ENCODE measurements at regions not wholly inside any gene's neighbourhood (a gene's known extent, or its start where the extent isn't known, plus 50 kb on each side); places are given as distances from the start of the nearest gene placed in this dataset.
"Not testable (repeated sequence)": the region's sequence is repeated elsewhere in the genome, so short reads cannot be mapped to it uniquely, and the experiment has no call there.

- DNase-seq (ENCODE audit: low read depth, low spot score), result no peak
Observed at GRCh38 chr2:101610750-101611315, 86.7 kb upstream of the MAP4K4 start.

GRCh38 chr2:101609433-101609832, 88.1 kb upstream of the MAP4K4 start:
- DNase-seq (ENCODE audit: low read depth, low spot score), result peak; percentile 62

- DNase-seq (ENCODE audit: low read depth, low spot score), result peak; percentile 33
Observed at GRCh38 chr2:101608408-101609310, 88.8 kb upstream of the MAP4K4 start.

- DNase-seq (ENCODE audit: low read depth, low spot score), result no peak
Observed at GRCh38 chr2:101597347-101597944, 100.1 kb upstream of the MAP4K4 start.

- DNase-seq (ENCODE audit: low read depth, low spot score), result no peak
Observed at GRCh38 chr2:101596333-101596732, 101.2 kb upstream of the MAP4K4 start.

GRCh38 chr2:101587251-101587650, 110.3 kb upstream of the MAP4K4 start:
- DNase-seq (ENCODE audit: low read depth, low spot score), result no peak

GRCh38 chr2:101583861-101584260, 108.9 kb upstream of the RFX8 start:
- DNase-seq (ENCODE audit: low read depth, low spot score), result no peak

- DNase-seq (ENCODE audit: low read depth, low spot score), result no peak
Observed at GRCh38 chr2:101581675-101582299, 106.9 kb upstream of the RFX8 start.

- DNase-seq (ENCODE audit: low read depth, low spot score), result no peak
Observed at GRCh38 chr2:101580528-101580927, 105.6 kb upstream of the RFX8 start.

GRCh38 chr2:101578671-101579070, 103.8 kb upstream of the RFX8 start:
- DNase-seq (ENCODE audit: low read depth, low spot score), result no peak

GRCh38 chr2:101578135-101578534, 103.2 kb upstream of the RFX8 start:
- not testable (repeated sequence) for DNase-seq (ENCODE audit: low read depth, low spot score)

- no peak for DNase-seq (ENCODE audit: low read depth, low spot score)
Observed at GRCh38 chr2:101577173-101577572, 102.3 kb upstream of the RFX8 start.

GRCh38 chr2:101574622-101575021, 99.7 kb upstream of the RFX8 start:
- no peak for DNase-seq (ENCODE audit: low read depth, low spot score)

GRCh38 chr2:101571951-101572350, 97.0 kb upstream of the RFX8 start:
- DNase-seq (ENCODE audit: low read depth, low spot score), result no peak

- no peak for DNase-seq (ENCODE audit: low read depth, low spot score)
Observed at GRCh38 chr2:101569886-101570520, 95.1 kb upstream of the RFX8 start.

- DNase-seq (ENCODE audit: low read depth, low spot score), result no peak
Observed at GRCh38 chr2:101568969-101569368, 94.1 kb upstream of the RFX8 start.

GRCh38 chr2:101566632-101567228, 91.8 kb upstream of the RFX8 start:
- no peak for DNase-seq (ENCODE audit: low read depth, low spot score)

GRCh38 chr2:101563849-101564248, 88.9 kb upstream of the RFX8 start:
- no peak for DNase-seq (ENCODE audit: low read depth, low spot score)

- DNase-seq (ENCODE audit: low read depth, low spot score), result no peak
Observed at GRCh38 chr2:101560780-101561315, 85.9 kb upstream of the RFX8 start.

- peak; percentile 28 for DNase-seq (ENCODE audit: low read depth, low spot score)
Observed at GRCh38 chr2:101559551-101559950, 84.6 kb upstream of the RFX8 start.
